GM12878 (cell line): ENCODE measurements at regions not wholly inside any gene's neighbourhood (a gene's known extent, or its start where the extent isn't known, plus 50 kb on each side); places are given as distances from the start of the nearest gene placed in this dataset.

ENCODE experiments used
- ATAC-seq: fragments of 200-7000 bp; cut with Tn5 transposase; 3 replicates; pipeline ENCODE4 v1.9.1; 2020; ENCODE audit warnings: mild to moderate bottlenecking, moderate library complexity
- BruUV-seq: library from RNA; stranded (reverse); fragments of 400-500 nt; replicated peaks from 2 replicates; lab custom pipeline; 2021; lab: Mats Ljungman, UMichigan
- CTCF ChIA-PET: fragments of 300-600 bp; sonication (Branson Sonifier 250); formaldehyde crosslinking; extraction: SDS; loops from one replicate; lab custom pipeline; 2021; ENCODE audit warnings: inconsistent platforms; lab: Yijun Ruan, JAX
- POLR2A ChIA-PET: fragments of 350-600 bp; formaldehyde crosslinking; extraction: SDS; loops from one replicate; lab custom pipeline; 2021; ENCODE audit warnings: inconsistent platforms; lab: Charles Lee
- RAD21 ChIA-PET: fragments of 300-600 bp; sonication (Branson Sonifier 250); formaldehyde crosslinking; loops from one replicate; lab custom pipeline; 2023; ENCODE audit warnings: antibody characterized with exemption; ENCODE audit not compliant: unreplicated experiment; lab: Charles Lee
- SMC1A ChIA-PET: fragments of 300-600 bp; sonication (Branson Sonifier 250); formaldehyde crosslinking; loops from one replicate; lab custom pipeline; 2023; ENCODE audit not compliant: unreplicated experiment, uncharacterized antibody; lab: Charles Lee
- DNase-seq: peaks from one replicate; pipeline ENCODE4 v3.0.0-alpha.2; 2011; ENCODE audit warnings: low read depth, low spot score
- FAIRE-seq: peaks from 3 replicates; lab custom pipeline; 2011; peaks lifted over from hg19 to GRCh38; lab: Jason Lieb, UNC
- H2AFZ ChIP-seq: 2 replicates; pipeline ENCODE4 v1.6.0; 2011; ENCODE audit warnings: low read depth, low read length, control low read depth; ENCODE audit not compliant: control insufficient read depth
- H3K27ac ChIP-seq: 2 replicates; pipeline ENCODE4 v1.5.1; 2011; ENCODE audit warnings: control low read depth; ENCODE audit not compliant: control insufficient read depth, insufficient read depth
- H3K27me3 ChIP-seq, 2 experiments: replicated peaks in 1 of 2; 2 replicates each; pipeline versions ENCODE4 v1.6.0 to v1.6.1; 2011; ENCODE audit warnings: low read length in 1 of 2; ENCODE audit not compliant: control insufficient read depth in 2 of 2, insufficient read depth in 2 of 2
- H3K36me3 ChIP-seq, 2 experiments: 2 replicates each; pipeline ENCODE4 v1.5.1; 2011; ENCODE audit warnings: low read length in 1 of 2; ENCODE audit not compliant: control insufficient read depth in 2 of 2, insufficient read depth in 2 of 2
- H3K4me1 ChIP-seq: 2 replicates; pipeline ENCODE4 v1.6.1; 2011; ENCODE audit warnings: mild to moderate bottlenecking, low read length, moderate library complexity, mixed read lengths; ENCODE audit not compliant: control insufficient read depth, insufficient read depth
- H3K4me2 ChIP-seq: 2 replicates; pipeline ENCODE4 v1.6.0; 2011; ENCODE audit warnings: control low read depth; ENCODE audit not compliant: control insufficient read depth, insufficient read depth
- H3K4me3 ChIP-seq: fragments of 200-600 bp; sonication (generic); 2 replicates; pipeline ENCODE4 v1.5.1; 2016
- H3K79me2 ChIP-seq: 2 replicates; pipeline ENCODE4 v1.6.0; 2011; ENCODE audit warnings: low read length; ENCODE audit not compliant: control insufficient read depth, insufficient read depth
- H3K9ac ChIP-seq: 2 replicates; pipeline ENCODE4 v1.8.0; 2011; ENCODE audit warnings: low read length, control low read depth, mixed read lengths; ENCODE audit not compliant: control insufficient read depth, insufficient read depth
- H3K9me3 ChIP-seq: replicated peaks from 3 replicates; pipeline ENCODE4 v1.5.1; 2011; ENCODE audit warnings: mild to moderate bottlenecking, low read length; ENCODE audit not compliant: control insufficient read depth, insufficient read depth
- H4K20me1 ChIP-seq: 2 replicates; pipeline ENCODE4 v1.6.0; 2011; ENCODE audit not compliant: control insufficient read depth, insufficient read depth
- CREM ChIP-seq: IDR thresholded peaks from 2 replicates; pipeline ENCODE4 v1.6.1; 2014; ENCODE audit warnings: antibody characterized with exemption, low read depth
- FOXK2 ChIP-seq: fragments of 450-650 bp; IDR thresholded peaks from 2 replicates; pipeline ENCODE4 v1.6.1; 2017; ENCODE audit warnings: mild to moderate bottlenecking, moderate library complexity
- MEF2B ChIP-seq: fragments of 450-650 bp; IDR thresholded peaks from 2 replicates; pipeline ENCODE4 v1.6.1; 2018; ENCODE audit warnings: mild to moderate bottlenecking, moderate library complexity; ENCODE audit not compliant: partially characterized antibody, poor library complexity, severe bottlenecking
- MTA3 ChIP-seq: IDR thresholded peaks from 2 replicates; pipeline ENCODE4 v1.6.1; 2012; ENCODE audit warnings: low read length, inconsistent platforms, borderline replicate concordance
- NBN ChIP-seq: fragments of 450-650 bp; IDR thresholded peaks from 2 replicates; pipeline ENCODE4 v1.6.1; 2016
- NFXL1 ChIP-seq: fragments of 450-650 bp; IDR thresholded peaks from 2 replicates; pipeline ENCODE4 v1.6.1; 2017; ENCODE audit warnings: antibody characterized with exemption, mild to moderate bottlenecking, borderline replicate concordance
- NR2C2 ChIP-seq: IDR thresholded peaks from 2 replicates; pipeline ENCODE4 v1.6.1; 2011; ENCODE audit warnings: borderline replicate concordance, low read depth; ENCODE audit not compliant: control insufficient read depth, insufficient read length
- PAX8 ChIP-seq: fragments of 450-650 bp; IDR thresholded peaks from 2 replicates; pipeline ENCODE4 v1.6.1; 2017; ENCODE audit warnings: mild to moderate bottlenecking, moderate library complexity
- POLR2AphosphoS5 ChIP-seq: IDR thresholded peaks from 2 replicates; pipeline ENCODE4 v1.6.1; 2011; ENCODE audit warnings: mild to moderate bottlenecking, low read length, inconsistent platforms
- RELA ChIP-seq: fragments of 450-650 bp; IDR thresholded peaks from 2 replicates; pipeline ENCODE4 v1.8.0; 2014; ENCODE audit warnings: borderline replicate concordance; ENCODE audit not compliant: partially characterized antibody
- SP1 ChIP-seq: IDR thresholded peaks from one replicate; pipeline ENCODE4 v1.6.1; 2011; ENCODE audit warnings: low read depth, low read length
- SREBF2 ChIP-seq: IDR thresholded peaks from 2 replicates; pipeline ENCODE4 v1.6.1; 2012; ENCODE audit warnings: mild to moderate bottlenecking, low read length
- STAT3 ChIP-seq: IDR thresholded peaks from 2 replicates; pipeline ENCODE4 v1.6.1; 2011; ENCODE audit warnings: low read depth, low read length, improper control_type of control experiment
- TCF7 ChIP-seq: IDR thresholded peaks from 2 replicates; pipeline ENCODE4 v1.6.1; 2014; ENCODE audit warnings: antibody characterized with exemption, borderline replicate concordance
- WGBS: methylation state at CpG from one replicate; pipeline ENCODE4 v1.1.6; 2016; ENCODE audit warnings: low lambda C conversion rate; ENCODE audit not compliant: insufficient replicate concordance, insufficient coverage; ENCODE audit errors: missing lambda C conversion rate; 5-methylcytosine and 5-hydroxymethylcytosine counted together
- in situ Hi-C: fragments of 300-500 bp; cut with MboI; formaldehyde crosslinking; loops from 9 replicates; pipeline ENCODE4 v1.14.3; 2018; ENCODE audit warnings: mixed read lengths
- intact Hi-C: fragments of 100-400 bp; cut with micrococcal nuclease; formaldehyde crosslinking; loops from one replicate; pipeline ENCODE4 v1.14.2; 2022; ENCODE audit not compliant: unreplicated experiment
- TF ChIP-seq, protein P1 (sequence below): fragments of 150-350 bp; IDR thresholded peaks from 2 replicates; pipeline ENCODE4 v1.6.1; 2014; ENCODE audit warnings: mild to moderate bottlenecking, low read depth, low read length
- TF ChIP-seq, protein P2 (sequence below): IDR thresholded peaks from 2 replicates; pipeline ENCODE4 v1.6.1; 2011; ENCODE audit warnings: low read depth, low read length, improper control_type of control experiment, borderline replicate concordance

DNA sequence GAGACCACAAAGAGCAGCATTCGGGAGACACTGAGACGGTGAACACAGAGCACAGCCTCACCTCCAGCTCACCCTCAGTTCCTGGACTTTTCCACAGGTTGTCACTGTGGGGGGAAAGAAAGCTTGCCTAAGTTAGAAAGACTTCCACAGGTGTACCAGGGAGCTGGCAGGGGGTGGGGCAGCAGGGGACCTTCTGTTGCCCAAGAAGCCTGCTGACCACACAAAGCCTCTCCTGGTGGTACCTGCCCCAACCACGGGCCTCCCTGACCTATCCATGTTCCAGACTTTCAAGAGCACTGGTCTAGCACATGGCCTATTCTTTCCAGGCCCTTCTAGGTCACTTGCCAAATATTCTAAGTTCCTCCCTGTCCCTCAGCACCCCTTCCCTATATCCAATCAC is 550.8 kb downstream of the BNC2 start:
- intact Hi-C loops = no loop called here
- 15% methylated on average over 3 of the region's 3 CpGs for WGBS

More for the DNA sequence above, 550.8 kb downstream of the BNC2 start:
- no peak for ATAC-seq
- Histone ChIP-seq H3K9me3 (no peaks in the 10 kb centered on the region), H3K4me2 (no peak overlapping the region), H3K36me3 (no peaks in the 10 kb centered on the region), H4K20me1 (no peaks in the 10 kb centered on the region), H3K79me2 (no peaks in the 10 kb centered on the region), H3K4me3 (no peak overlapping the region), H3K9ac (no peak overlapping the region), H3K27ac (no peak overlapping the region), H3K27me3 (no peaks in the 10 kb centered on the region; a peak in 1 of 4 replicates), H3K4me1 (no peaks in the 10 kb centered on the region), H2AFZ (no peak overlapping the region)
- ChIA-PET RAD21 (no interaction called here), POLR2A (no interaction called here), SMC1A (no interaction called here), CTCF (no interaction called here)
- in situ Hi-C loops = no loop called here
- no peak for DNase-seq
- no TSS peak for BruUV-seq
- FAIRE-seq = no peak
- no peak for TF ChIP-seq RELA
- no peak for TF ChIP-seq MEF2B
- TF ChIP-seq, protein P1, sequence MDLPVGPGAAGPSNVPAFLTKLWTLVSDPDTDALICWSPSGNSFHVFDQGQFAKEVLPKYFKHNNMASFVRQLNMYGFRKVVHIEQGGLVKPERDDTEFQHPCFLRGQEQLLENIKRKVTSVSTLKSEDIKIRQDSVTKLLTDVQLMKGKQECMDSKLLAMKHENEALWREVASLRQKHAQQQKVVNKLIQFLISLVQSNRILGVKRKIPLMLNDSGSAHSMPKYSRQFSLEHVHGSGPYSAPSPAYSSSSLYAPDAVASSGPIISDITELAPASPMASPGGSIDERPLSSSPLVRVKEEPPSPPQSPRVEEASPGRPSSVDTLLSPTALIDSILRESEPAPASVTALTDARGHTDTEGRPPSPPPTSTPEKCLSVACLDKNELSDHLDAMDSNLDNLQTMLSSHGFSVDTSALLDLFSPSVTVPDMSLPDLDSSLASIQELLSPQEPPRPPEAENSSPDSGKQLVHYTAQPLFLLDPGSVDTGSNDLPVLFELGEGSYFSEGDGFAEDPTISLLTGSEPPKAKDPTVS = no peak
- TF ChIP-seq NFXL1 = no peak
- TF ChIP-seq NBN = no peak
- no peak for TF ChIP-seq TCF7
- TF ChIP-seq POLR2AphosphoS5 = no peak
- no peak for TF ChIP-seq NR2C2
- TF ChIP-seq FOXK2 = no peak
- no peak for TF ChIP-seq SP1
- no peak for TF ChIP-seq STAT3
- no peak for TF ChIP-seq MTA3
- no peak for TF ChIP-seq PAX8
- TF ChIP-seq CREM = no peak
- no peak for TF ChIP-seq SREBF2
- TF ChIP-seq, protein P2, sequence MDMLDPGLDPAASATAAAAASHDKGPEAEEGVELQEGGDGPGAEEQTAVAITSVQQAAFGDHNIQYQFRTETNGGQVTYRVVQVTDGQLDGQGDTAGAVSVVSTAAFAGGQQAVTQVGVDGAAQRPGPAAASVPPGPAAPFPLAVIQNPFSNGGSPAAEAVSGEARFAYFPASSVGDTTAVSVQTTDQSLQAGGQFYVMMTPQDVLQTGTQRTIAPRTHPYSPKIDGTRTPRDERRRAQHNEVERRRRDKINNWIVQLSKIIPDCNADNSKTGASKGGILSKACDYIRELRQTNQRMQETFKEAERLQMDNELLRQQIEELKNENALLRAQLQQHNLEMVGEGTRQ = no peak
